ENCODE measurements at regions not wholly inside any gene's neighbourhood (a gene's known extent, or its start where the extent isn't known, plus 50 kb on each side); places are given as distances from the start of the nearest gene placed in this dataset.
"Not testable (repeated sequence)": the region's sequence is repeated elsewhere in the genome, so short reads cannot be mapped to it uniquely, and the experiment has no call there.

GRCh38 chr6:84635081-84635761, 129.2 kb downstream of the TBX18 start:
- DNase-seq = no peak

DNA sequence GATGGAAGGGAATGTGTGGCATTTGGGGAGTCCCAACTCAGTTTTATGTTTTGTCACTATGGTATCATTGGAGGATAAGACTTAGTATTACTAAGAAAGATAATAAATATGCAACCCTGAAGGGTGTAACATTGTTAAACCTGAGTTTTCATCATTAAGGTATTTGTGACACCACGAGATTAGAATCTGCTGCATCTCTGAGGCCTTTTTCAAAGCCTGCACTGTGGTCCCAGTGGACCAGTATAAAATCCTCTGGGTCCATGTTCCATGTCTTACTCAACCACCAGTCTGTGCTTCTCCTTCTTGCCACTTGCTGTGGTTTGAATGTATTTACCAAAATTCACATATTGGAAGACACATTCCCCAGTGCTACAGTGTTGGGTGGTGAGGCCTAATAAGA, 130.6 kb downstream of the TBX18 start:
- DNase-seq = no peak

- not testable (repeated sequence) for DNase-seq
These were observed 137.9 kb downstream of the TBX18 start for GRCh38 chr6:84626527-84626926.

DNA sequence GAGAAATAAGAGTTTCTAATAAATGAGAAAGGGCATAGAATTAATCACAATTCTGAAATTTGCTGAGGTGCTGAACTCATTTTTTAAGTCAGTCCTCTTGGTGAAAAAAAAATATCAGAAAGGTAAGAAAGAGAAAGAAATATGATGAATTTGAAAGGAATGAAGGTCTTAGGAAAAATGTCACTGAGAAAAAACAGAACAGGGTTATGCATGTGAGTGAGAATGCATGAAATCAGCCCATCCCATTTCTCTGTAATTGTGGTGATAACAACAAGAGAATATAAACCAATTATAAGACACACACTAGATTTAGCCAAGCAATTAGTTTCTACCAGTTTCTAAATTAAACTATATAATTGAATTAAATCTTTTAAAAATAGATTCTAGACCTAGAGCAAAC, 138.9 kb downstream of the TBX18 start:
- DNase-seq = no peak

GRCh38 chr6:84623956-84624680, 140.3 kb downstream of the TBX18 start:
- peak; percentile 18 for DNase-seq

GRCh38 chr6:84618836-84619235, 145.6 kb downstream of the TBX18 start:
- DNase-seq = no peak

- DNase-seq = no peak
These were observed 146.2 kb downstream of the TBX18 start for GRCh38 chr6:84618046-84618752.

- DNase-seq = no peak
These were observed 148.4 kb downstream of the TBX18 start for GRCh38 chr6:84615987-84616386.

DNA sequence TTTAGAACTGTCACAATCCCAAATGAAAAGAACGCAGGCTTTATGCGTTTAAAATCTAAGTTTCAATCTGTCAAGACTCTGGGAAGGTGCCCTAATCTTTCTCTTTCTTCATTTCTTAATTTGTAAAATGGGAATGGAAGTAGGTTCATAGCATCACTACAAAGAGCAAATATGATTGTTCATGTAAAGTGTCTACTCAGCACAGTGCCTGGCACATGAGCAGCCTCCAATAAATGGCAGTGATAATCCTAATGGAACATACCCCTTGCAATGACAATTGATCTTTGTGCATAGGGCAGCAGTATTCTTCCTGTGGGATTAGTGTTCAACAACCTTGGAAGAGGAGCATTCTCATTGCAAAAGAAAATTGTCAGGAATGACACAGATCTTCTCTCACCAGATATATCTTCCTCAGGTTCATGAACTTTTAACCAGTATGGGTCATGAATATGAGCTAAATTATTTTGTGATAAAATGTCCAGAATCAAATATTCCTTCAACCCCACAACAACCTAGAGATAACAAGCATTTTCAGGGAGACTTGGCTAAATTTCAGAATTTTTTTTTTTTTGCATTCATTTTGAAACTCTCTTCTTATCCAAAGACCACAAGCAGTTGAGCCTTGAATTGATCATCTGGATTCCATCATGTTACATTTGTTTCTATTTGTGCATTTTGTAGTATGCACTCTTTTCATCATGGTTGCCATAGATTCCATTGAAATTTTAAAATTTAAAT, 149.1 kb downstream of the TBX18 start:
- no peak for DNase-seq

- DNase-seq = no peak
These were observed 157.5 kb downstream of the TBX18 start for GRCh38 chr6:84606860-84607259.

DNA sequence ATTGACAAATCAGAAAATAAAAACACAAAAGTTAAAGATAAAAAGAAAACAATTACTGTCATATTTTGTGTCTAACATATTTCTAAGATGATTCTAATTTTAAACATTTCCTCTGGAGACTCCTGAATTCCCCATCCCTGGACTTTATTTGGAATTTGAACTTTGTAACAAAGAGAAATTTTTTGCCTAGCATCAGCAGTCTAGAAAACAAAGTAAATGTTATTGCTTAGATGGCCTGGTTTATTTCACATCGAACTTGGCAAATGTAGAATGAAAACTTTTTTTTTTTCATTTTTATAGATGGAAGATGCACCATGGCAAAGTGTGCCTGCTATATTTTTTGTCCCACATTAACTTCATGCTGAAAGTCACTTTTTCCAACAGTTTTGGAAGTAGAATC, 159.1 kb downstream of the TBX18 start:
- DNase-seq = no peak

GRCh38 chr6:84601366-84601765, 163.0 kb downstream of the TBX18 start:
- no peak for DNase-seq

GRCh38 chr6:84599991-84600390, 164.4 kb downstream of the TBX18 start:
- DNase-seq = no peak

DNA sequence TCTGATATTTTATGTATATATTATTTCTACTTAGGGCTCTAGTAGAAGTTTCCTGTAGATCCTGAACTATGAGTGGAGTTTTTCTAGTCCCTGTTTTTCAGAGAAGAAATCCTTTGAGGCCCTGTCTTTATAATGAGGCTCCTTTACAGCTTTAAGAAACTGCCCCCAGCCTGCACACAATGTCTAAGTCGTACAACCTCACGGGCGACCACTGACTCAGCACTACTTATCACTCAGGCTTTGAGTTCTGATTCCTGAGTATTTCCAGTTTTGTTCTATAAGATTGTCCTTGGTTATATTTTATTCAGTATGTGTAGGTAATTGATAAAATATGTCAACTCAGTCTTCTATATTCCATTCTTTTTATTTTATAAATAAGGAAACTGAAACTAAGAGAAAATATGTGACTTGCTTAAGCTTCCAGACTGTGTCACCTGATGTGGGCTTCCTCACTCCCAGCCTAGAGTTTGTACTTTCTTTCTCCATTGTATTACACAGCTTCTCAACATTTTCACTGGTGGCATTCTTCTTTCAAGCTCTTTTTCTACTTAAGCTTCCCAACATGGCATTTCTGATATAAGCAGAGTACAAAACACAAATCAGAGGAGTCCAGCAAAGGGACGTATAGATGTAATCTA, 167.0 kb downstream of the TBX18 start:
- DNase-seq = no peak

DNA sequence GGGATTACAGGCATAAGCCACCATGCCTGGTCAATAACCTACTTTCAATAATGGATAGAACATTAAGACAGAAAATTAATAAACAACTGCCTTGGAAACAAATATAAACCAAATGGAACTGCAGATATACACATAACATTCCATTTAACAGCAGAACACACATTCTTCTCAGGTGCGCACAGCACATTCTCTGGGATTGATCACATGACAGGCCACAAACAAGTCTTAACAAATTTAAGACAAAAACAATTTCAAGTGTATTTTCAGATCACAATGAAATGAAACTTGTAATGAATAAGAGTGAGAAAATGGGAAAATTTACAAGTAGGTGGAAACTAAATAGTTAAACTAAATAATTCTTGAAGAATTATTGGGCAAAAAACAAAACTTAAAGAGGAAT, 167.9 kb downstream of the TBX18 start:
- DNase-seq = no peak

GRCh38 chr6:84588697-84589080, 175.7 kb downstream of the TBX18 start:
- no peak for DNase-seq

GRCh38 chr6:84587994-84588696, 176.3 kb downstream of the TBX18 start:
- not testable (repeated sequence) for DNase-seq

DNA sequence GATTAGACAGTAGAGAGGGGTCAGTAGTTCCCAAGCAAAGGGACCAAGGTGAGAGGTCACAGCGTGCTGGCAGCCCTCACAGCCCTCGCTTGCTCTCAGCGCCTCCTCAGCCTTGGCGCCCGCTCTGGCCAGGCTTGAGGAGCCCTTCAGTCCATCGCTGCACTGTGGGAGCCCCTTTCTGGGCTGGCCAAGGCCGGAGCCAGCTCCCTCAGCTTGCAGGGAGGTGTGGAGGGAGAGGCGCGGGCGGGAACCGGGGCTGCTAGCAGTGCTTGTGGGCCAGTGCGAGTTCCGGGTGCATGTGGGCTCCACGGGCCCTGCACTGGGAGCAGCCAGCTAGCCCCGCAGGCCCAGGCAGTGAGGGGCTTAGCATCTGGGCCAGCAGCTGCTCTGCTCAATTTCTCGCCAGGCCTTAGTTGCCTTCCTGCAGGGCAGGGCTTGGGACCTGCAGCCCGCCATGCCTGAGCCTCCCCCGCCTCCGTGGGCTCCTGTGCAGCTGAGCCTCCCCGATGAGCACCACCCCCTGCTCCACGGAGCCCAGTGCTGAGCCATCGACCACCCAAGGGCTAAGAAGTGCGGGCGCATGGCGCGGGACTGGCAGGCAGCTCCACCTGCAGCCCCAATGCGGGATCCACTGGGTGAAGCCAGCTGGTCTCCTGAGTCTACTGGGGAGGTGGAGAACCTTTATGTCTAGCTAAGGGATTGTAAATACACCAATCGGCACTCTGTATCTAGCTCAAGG, 177.0 kb downstream of the TBX18 start:
- not testable (repeated sequence) for DNase-seq

- no peak for DNase-seq
These were observed 180.6 kb downstream of the TBX18 start for GRCh38 chr6:84583784-84584183.

DNA sequence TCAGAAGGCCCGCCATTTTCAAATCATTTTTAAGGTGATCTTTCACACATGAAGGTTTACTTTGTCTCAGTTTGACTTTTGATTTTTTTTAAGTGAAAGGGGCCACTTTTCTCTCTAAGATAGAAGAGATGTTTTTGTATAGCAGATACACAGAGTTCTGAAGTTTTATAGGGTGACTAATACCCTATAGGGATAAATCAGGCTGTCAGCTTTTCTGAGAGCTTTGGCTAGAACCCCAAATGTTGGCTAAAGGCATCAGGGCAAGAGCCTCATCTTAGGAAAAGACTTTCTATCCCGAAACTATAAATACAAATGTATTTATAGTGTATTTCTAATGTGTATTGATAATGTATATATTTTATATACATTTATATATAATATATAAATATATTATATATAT, 181.4 kb downstream of the TBX18 start:
- no peak for DNase-seq

GRCh38 chr6:84581494-84582259, 182.7 kb downstream of the TBX18 start:
- DNase-seq = no peak

All from femur (tissue), 1 donor.